Ascending aorta (tissue), 2 donors: ENCODE measurements at regions not wholly inside any gene's neighbourhood (a gene's known extent, or its start where the extent isn't known, plus 50 kb on each side); places are given as distances from the start of the nearest gene placed in this dataset.

Experiments used
- DNase-seq, 2 donors: peaks; one replicate each; pipeline ENCODE4 v3.0.0-alpha.2; 2019; ENCODE audit warnings: low spot score in 2 of 2
- H3K27ac ChIP-seq, 2 donors: fragments of 200-600 bp; sonication (generic); one replicate each; pipeline ENCODE4 v1.5.1; 2016 to 2017; ENCODE audit warnings: mild to moderate bottlenecking in 1 of 2
- H3K27me3 ChIP-seq: fragments of 200-600 bp; sonication (generic); one replicate; pipeline ENCODE4 v1.5.1; 2017
- H3K36me3 ChIP-seq, 2 donors: fragments of 200-600 bp; sonication (generic); one replicate each; pipeline ENCODE4 v1.5.1; 2016
- H3K4me1 ChIP-seq, 2 donors: fragments of 200-600 bp; sonication (generic); one replicate each; pipeline ENCODE4 v1.5.1; 2016 to 2017; ENCODE audit warnings: mild to moderate bottlenecking in 1 of 2
- H3K4me3 ChIP-seq, 2 donors: fragments of 200-600 bp; sonication (generic); one replicate each; pipeline ENCODE4 v1.5.1; 2016 to 2017; ENCODE audit warnings: mild to moderate bottlenecking in 1 of 2
- H3K9me3 ChIP-seq, 2 donors: fragments of 200-600 bp; sonication (generic); one replicate each; pipeline ENCODE4 v1.5.1; 2016
- intact Hi-C: fragments of 100-400 bp; cut with DNase I; formaldehyde crosslinking; loops from one replicate; pipeline ENCODE4 v1.15.1; 2023
- TF ChIP-seq, protein P1 (sequence below), 3 experiments: fragments of 200-600 bp in 2 of 3; fragments of 450-650 bp in 1 of 3; sonication (generic) in 2 of 3; IDR thresholded peaks; one replicate each; pipeline ENCODE4 v1.5.1; 2016 to 2019; ENCODE audit warnings: antibody characterized with exemption in 3 of 3, mild to moderate bottlenecking in 1 of 3, moderate library complexity in 1 of 3

DNA sequence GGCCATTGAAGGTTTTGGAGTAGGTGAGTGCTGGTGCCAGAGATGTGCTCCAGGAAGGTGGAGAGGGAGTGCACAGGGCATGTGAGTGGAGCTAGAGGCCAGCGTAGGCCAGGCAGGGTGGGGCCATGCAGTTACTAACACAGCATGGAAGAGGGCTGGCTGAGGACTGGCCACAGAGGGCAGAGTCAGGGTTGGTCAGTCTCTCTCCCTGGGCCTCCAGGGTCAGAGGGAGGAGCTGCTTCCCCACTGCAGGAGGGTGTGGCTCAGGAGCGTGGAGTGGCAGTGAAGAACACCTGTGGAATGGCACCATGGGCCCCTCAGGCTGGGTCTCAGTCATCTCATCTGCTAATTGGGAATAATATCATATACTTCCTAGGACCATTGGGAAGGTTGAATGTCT is 167.7 kb downstream of the MACROH2A1 start:
- no peaks in the 10 kb centered on the region for H3K36me3 ChIP-seq
- no peak for DNase-seq
- H3K27me3 ChIP-seq: no peaks in the 10 kb centered on the region
- peak overlapping the region; percentile 52 to 84 for H3K27ac ChIP-seq
- H3K4me1 ChIP-seq: peaks cover 13 to 21% of the 10 kb centered on the region in 2 donors
- TF ChIP-seq, protein P1, sequence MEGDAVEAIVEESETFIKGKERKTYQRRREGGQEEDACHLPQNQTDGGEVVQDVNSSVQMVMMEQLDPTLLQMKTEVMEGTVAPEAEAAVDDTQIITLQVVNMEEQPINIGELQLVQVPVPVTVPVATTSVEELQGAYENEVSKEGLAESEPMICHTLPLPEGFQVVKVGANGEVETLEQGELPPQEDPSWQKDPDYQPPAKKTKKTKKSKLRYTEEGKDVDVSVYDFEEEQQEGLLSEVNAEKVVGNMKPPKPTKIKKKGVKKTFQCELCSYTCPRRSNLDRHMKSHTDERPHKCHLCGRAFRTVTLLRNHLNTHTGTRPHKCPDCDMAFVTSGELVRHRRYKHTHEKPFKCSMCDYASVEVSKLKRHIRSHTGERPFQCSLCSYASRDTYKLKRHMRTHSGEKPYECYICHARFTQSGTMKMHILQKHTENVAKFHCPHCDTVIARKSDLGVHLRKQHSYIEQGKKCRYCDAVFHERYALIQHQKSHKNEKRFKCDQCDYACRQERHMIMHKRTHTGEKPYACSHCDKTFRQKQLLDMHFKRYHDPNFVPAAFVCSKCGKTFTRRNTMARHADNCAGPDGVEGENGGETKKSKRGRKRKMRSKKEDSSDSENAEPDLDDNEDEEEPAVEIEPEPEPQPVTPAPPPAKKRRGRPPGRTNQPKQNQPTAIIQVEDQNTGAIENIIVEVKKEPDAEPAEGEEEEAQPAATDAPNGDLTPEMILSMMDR (IDR thresholded peaks at IDR 0.05): no peak
- intact Hi-C loops: no loop called here
- no peak overlapping the region for H3K4me3 ChIP-seq
- no peaks in the 10 kb centered on the region for H3K9me3 ChIP-seq

DNA sequence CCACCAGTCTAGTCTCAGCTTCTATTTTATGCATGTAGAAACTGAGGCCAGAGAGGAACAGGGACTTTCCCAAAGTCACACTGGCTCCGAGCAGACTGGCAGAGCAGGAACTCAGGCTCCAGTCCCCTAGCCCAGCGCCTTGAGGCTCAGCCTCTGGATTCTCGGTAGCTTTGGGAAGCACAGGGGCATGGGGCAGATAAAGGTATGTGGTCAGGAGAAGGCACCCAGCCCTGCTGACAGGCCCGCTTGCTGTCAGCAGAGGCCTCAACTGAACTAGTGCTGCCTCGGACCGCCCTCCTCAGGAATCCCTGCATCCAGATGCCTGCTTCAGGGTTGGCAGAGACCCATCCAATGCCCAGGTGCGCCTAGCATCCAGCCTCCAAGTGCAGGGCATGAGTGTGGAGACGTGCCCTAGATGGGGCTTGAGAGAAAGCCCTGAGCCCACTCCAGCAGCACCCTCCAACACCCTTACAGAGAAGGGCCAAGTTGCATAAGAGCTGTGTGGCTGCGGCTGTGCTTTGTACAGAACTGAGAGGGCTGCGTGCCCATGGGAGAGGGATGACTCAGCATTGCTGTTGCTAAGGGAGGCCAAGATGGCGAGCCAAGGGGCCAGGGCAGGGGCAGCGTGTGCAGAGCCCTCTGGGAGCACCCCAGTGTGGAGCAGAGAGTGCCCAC is 168.6 kb downstream of the MACROH2A1 start:
- Histone ChIP-seq H3K27ac (peak overlapping the region; percentile 52 to 84), H3K9me3 (no peaks in the 10 kb centered on the region), H3K4me3 (no peak overlapping the region), H3K27me3 (no peaks in the 10 kb centered on the region), H3K4me1 (peaks cover 13 to 27% of the 10 kb centered on the region in 2 donors), H3K36me3 (no peaks in the 10 kb centered on the region)
- intact Hi-C loops: no loop called here
- DNase-seq: peak; percentile 30 to 87
- TF ChIP-seq, protein P1 (IDR thresholded peaks at IDR 0.05): no peak

DNA sequence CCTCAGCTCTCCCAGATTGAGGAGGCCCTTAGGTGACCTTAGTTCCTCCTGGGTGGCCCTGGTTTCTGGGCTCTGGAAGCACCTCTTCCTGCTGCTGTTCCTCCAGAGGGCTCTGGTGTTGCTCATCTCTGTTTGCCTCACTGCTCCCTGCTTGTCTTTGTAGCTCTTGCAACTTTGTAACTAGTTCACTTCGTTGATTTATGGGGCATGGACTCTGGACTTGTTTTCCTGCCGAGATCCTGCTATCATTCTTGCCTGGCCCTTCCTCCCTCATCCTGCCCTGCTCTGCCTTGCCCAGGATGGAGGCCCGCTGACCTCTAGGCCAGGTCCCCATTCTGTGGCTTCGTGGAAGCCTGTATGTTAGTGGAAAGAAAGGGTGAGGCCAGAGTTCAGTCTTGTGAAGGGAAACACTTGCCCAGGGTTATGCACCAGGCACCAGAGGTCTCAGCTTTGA is 169.3 kb downstream of the MACROH2A1 start:
- DNase-seq: no peak
- Histone ChIP-seq H3K27me3 (no peaks in the 10 kb centered on the region), H3K4me3 (no peak overlapping the region), H3K9me3 (no peaks in the 10 kb centered on the region), H3K27ac (peak overlapping the region; percentile 52 to 84), H3K36me3 (no peaks in the 10 kb centered on the region), H3K4me1 (peaks cover 13 to 27% of the 10 kb centered on the region in 2 donors)
- intact Hi-C loops: no loop called here
- TF ChIP-seq, protein P1 (IDR thresholded peaks at IDR 0.05): no peak

DNA sequence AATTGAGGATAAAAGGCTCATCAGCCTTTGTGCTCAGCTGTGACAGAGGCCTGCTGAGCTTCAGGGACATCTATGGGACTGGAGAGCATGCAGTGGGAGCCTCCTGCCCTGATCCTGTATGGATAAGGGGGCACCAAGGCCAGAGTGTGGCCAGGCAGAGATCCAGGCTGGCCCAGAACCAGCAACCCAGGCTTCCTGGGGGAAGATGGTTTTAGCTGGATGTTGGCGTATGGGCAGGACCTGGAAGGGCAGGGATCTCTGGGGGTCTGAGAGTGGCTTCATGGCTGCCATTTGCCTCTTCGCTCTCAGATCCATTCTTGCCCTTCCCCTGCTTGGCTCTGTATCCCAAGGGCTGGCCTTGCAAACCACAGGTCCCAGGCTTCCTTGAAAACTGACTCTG is 169.9 kb downstream of the MACROH2A1 start:
- Histone ChIP-seq H3K27me3 (no peaks in the 10 kb centered on the region), H3K9me3 (no peaks in the 10 kb centered on the region), H3K4me3 (no peak overlapping the region), H3K4me1 (peaks cover 13 to 27% of the 10 kb centered on the region in 2 donors), H3K27ac (peak overlapping the region in 1 of 2 donors; percentile 84), H3K36me3 (no peaks in the 10 kb centered on the region)
- TF ChIP-seq, protein P1 (IDR thresholded peaks at IDR 0.05): no peak
- intact Hi-C loops: no loop called here
- DNase-seq: no peak

DNA sequence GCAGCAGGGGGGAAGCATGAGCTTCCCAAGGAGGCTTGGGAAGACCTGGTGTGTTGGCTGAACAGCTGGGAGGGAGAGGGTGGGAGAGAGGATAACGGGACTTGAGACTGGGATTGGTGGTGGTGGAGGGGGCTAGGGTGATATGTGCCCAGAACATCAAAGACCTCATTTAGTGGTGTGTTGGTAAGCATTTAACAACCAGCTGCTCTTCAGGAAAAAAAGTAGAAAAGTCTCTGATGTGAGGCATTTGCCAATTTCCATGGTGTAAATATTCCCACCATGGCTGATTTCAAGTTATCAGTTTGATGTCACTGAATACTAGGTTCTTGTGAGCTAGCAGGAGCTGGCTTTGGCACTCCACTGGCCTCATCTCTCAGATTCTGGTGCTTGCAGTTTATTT is 170.8 kb downstream of the MACROH2A1 start:
- H3K27ac ChIP-seq: no peak overlapping the region
- H3K4me1 ChIP-seq: peaks cover 13 to 24% of the 10 kb centered on the region in 2 donors
- TF ChIP-seq, protein P1 (IDR thresholded peaks at IDR 0.05): no peak
- H3K36me3 ChIP-seq: no peaks in the 10 kb centered on the region
- no peak overlapping the region for H3K4me3 ChIP-seq
- H3K9me3 ChIP-seq: no peaks in the 10 kb centered on the region
- no peaks in the 10 kb centered on the region for H3K27me3 ChIP-seq
- no peak for DNase-seq
- intact Hi-C loops: no loop called here
